HG03565 (cell line): ENCODE measurements at regions not wholly inside any gene's neighbourhood (a gene's known extent, or its start where the extent isn't known, plus 50 kb on each side); places are given as distances from the start of the nearest gene placed in this dataset.
"Not testable (repeated sequence)": the region's sequence is repeated elsewhere in the genome, so short reads cannot be mapped to it uniquely, and the experiment has no call there.

Source experiments
- ATAC-seq: cut with Tn5 transposase; IDR thresholded peaks from one replicate; pipeline ENCODE4 v1.9.1; 2021; ENCODE audit warnings: mild to moderate bottlenecking, moderate library complexity; ENCODE audit not compliant: unreplicated experiment

- ATAC-seq = no peak
These were observed 177.3 kb downstream of the BANP start for GRCh38 chr16:88128556-88128955.

GRCh38 chr16:88129133-88129532, 177.9 kb downstream of the BANP start:
- ATAC-seq = not testable (repeated sequence)

GRCh38 chr16:88130016-88130415, 178.8 kb downstream of the BANP start:
- ATAC-seq = no peak

DNA sequence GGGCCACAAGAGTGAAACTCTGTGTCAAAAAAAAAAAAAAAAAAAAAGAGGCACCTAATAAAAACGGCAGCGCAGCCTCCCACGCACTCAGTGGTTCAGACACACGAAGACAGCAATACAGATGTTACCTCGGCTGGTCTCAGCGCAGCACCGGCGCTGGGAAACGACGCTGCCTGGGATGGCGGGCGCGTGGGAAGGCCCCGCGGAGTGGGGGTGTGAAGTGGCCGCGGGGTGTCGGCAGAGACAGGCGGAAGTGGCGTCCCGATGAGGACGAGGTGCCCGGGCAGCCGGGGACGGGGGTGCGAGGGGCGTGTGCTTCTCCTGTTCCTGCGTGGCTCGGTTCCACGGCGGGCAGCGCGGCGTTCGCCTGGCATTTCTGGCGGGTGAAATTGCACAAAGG, 179.4 kb downstream of the BANP start:
- ATAC-seq = no peak

GRCh38 chr16:88131256-88131655, 180.0 kb downstream of the BANP start:
- ATAC-seq = no peak

DNA sequence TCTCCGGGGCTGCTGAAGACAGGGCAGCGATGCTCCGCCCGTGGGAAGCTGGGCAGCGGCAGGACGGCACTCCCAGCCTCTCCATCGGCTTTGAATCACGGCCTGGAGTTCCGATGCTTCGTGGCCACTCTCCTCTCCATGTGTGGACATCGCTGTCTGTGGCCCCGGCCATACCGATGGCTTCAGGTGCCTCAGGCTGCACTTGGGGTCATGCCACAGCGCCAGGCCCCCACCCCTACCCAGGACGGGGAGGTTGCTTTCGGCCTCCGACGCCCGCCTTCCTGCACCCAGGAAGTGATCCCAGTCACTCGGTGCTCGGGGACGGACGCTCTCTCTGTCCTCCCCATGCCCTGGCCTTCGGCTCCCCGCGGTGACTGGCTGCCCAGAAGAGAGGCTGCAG, 180.7 kb downstream of the BANP start:
- ATAC-seq = no peak

GRCh38 chr16:88132836-88133506, 181.7 kb downstream of the BANP start:
- no peak for ATAC-seq

GRCh38 chr16:88133507-88133843, 182.2 kb downstream of the BANP start:
- ATAC-seq = no peak

DNA sequence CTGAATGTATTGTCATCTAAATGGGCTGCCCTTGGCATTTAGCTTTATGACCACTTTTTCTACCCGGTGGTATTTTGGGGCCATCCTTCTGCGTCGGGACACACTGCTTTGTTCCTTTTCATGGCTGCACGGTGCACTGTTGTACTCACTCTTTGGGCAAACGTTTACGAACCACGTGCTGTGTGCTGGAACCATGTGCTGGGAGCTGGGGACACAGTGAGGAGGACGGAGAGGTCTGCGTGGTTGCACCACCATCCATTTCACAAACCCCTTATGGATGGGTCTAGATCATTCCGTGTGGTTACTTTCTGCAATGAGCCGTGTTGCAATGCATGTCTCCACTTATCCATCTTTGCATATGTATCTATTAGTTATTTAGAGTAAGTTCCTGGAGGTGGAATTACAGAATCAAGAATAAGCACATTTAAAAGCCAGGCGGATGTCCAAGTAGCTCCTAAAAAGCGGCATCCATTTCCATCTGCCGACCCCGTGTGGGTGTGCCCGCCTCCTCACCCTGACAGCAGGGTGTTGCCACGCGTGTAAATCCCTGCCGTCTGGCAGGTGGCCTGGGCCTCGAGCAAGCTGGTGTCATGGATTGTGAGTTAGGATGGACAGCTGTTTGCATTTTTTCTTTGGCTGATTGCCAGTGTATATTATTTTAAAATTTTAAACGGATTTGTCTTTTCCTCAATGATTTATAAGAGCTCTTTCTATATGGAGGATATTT, 183.1 kb downstream of the BANP start:
- not testable (repeated sequence) for ATAC-seq

GRCh38 chr16:88134899-88135682, 183.9 kb downstream of the BANP start:
- ATAC-seq = not testable (repeated sequence)

DNA sequence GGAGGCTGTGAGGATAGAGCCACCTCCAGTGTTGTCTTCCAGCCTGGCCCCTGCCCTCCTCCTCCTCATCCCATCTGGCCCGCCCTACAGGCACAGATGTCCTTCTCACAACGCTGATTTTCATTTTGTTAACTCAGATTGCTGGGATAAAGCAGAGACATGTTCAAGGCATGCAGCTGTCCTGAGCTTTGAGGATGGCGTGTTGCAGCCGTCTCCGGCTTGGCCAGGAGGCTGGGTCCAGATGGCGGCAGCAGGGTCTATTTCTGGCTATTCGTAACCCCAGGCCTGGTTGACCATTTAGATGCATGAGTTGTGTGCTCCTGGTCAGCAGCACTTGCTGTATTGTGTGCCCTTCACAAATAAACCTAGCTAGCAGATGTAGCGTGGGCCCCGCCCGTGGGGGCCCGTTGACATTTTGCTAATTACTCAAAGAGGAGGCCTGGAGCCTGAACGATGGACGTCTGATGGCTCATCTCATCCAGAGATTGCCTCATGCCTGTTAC, 185.0 kb downstream of the BANP start:
- ATAC-seq = not testable (repeated sequence)

GRCh38 chr16:88136939-88137338, 185.7 kb downstream of the BANP start:
- not testable (repeated sequence) for ATAC-seq

DNA sequence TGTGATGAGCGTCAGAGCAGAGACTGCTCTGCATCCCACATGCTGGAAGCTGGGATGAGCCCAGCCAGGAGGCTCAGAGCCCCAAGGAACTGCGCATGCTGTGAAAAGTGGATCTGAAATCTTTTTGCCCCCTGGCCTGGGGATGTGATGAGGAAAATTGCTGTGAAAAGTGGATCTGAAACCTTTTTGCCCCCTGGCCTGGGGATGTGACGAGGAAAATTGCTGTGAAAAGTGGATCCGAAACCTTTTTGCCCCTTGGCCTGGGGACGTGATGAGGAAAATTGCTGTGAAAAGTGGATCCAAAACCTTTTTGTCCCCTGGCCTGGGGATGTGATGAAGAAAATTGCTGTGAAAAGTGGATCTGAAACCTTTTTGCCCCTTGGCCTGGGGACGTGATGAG, 187.9 kb downstream of the BANP start:
- ATAC-seq = not testable (repeated sequence)

DNA sequence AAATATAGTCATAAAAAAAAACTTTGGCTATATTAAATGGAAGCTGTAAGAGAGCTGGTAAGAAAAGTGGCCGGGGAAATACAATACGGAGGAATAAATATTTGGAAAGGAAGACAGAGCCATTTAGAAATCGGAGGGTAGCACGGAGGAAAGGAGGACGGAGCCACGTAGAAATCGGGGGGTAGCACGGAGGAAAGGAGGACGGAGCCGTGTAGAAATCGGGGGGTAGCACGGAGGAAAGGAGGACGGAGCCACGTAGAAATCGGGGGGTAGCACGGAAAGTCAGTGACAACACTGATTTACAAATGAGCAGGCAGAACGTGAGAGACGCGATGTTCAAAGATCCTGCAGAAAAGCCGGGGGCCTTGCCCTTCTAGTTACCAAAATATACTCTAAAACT, 189.0 kb downstream of the BANP start:
- not testable (repeated sequence) for ATAC-seq

GRCh38 chr16:88141580-88141979, 190.3 kb downstream of the BANP start:
- no peak for ATAC-seq

GRCh38 chr16:88142056-88142935, 191.1 kb downstream of the BANP start:
- not testable (repeated sequence) for ATAC-seq

GRCh38 chr16:88143122-88144027, 192.1 kb downstream of the BANP start:
- not testable (repeated sequence) for ATAC-seq

DNA sequence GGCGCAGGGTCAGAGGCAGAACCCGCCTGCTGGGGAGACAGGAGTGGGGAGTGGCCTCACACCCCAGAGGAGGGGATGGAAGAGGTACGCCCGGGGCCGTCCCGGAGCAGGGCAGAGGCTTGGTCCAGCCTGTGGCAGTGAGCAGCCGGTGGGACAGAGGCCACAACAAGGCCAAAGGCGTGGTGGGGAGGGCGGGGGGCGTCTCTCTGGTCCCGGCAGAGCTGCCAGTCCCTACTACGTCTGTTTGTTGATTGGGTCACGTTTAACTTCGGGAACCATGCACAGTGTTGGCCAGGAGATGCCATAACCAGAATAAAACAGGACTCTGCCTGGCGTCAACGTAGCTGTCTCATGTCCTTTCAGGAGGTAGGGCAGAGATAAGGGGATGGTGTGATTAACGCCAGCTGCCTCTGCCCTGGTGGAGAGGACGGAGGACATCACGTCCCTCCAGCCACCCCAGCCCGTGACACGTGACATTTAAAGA, 192.8 kb downstream of the BANP start:
- no peak for ATAC-seq

DNA sequence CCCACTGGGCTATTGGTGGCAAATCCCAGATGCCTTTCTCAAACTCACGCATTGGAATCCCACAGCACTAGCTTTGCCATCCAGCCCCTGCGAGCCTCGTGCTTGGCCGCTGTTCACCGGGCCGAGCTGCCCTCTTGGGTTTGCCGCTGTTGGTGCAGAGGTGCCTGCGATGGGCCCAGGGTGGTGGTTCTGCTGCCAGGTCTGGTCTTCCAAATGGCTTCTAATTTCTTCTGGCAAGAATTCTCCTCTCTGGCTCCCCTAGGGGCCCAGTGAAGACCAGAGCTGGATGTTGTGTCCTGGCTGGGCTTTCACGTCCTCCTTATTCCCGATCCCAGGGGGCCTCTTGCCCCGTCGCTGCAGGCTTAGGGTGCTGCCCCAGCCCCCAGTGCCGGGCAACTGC, 194.1 kb downstream of the BANP start:
- ATAC-seq = not testable (repeated sequence)
